Bone marrow (tissue), 2 donors: ENCODE measurements at regions not wholly inside any gene's neighbourhood (a gene's known extent, or its start where the extent isn't known, plus 50 kb on each side); places are given as distances from the start of the nearest gene placed in this dataset.

ENCODE experiments used
- DNase-seq, 2 donors: peaks; one replicate each; lab custom pipeline; 2025; lab: John Stamatoyannopoulos, UW

- DNase-seq, result no peak
These were observed 66.1 kb downstream of the LEPR start for GRCh38 chr1:65486613-65487012.

GRCh38 chr1:65489481-65489880, 69.0 kb downstream of the LEPR start:
- DNase-seq, result no peak

DNA sequence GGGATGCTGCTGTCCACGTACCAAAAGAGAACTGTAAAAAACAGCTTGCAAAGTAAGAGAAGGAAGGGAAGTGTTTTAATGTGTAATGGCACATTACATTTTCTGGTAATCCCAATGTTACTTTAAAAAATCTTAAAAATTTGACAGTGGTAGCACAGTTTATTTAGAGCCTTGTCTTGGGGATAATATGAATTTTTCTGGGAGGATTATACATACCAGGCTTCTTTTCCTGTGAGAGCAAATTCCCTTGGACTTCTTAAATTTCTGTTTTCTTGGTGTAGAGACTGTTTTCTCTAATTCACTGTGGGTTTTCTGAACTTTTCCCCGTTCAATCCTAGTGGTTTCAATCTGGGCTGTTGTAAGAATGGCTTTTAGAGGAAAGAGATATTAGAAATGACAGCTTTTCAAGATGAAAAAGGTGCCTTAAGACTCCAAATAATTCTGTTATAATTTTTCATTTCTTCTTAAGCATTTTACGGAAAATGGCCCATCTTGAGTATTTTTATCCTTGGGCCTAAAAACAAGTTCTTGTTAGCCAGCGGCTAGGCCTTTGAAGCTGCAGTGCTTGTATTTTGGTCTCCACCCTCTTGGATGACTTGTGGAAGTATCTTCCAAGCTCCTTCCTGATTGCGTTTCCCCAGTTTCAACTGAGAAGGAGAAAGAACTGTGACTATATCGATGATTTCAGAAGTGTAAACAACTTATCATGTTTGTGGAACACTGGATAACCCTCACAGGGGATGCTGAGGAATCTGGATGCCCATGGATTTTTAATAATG, 70.0 kb downstream of the LEPR start:
- DNase-seq, result no peak

- no peak for DNase-seq
These were observed 71.0 kb downstream of the LEPR start for GRCh38 chr1:65491472-65491871.

DNA sequence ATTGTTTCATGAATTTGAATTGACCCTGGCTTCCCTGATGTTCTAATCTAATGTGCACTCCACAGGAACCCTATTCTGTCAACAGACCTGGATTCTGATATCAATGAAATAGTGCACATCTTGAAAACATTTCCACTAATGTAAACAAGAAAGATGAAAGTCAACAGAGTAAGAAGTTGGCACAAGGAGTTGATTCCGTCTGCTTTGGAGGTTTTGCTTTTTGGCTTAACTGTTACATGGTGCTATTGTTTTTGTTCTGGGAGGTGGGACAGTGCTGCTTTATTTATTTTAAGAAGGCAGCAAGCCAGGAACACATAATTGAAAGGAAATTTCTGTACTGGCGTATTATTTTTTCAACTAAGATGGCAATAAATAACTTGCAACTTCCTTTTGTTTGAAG, 73.3 kb downstream of the LEPR start:
- DNase-seq, result no peak

DNA sequence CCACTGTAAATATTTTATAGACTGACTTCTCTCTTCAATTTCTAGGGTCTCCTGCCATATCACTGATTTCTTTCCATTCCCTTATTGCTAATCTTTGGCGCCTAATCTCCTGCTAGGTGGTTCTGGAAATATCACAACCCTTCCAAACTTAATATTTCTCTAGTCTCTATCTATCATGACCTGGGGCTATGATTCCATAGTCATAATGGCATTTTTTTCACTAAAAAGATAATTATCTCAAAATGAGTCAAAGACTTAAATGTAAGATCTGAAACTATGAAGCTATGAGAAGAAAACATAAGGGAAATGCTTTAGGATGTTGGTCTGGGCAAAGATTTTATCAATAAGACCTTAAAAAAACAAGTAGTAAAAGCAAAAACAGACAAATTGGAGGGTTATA, 74.2 kb downstream of the LEPR start:
- DNase-seq, result no peak

- DNase-seq, result no peak
These were observed 74.7 kb downstream of the LEPR start for GRCh38 chr1:65495137-65495536.

DNA sequence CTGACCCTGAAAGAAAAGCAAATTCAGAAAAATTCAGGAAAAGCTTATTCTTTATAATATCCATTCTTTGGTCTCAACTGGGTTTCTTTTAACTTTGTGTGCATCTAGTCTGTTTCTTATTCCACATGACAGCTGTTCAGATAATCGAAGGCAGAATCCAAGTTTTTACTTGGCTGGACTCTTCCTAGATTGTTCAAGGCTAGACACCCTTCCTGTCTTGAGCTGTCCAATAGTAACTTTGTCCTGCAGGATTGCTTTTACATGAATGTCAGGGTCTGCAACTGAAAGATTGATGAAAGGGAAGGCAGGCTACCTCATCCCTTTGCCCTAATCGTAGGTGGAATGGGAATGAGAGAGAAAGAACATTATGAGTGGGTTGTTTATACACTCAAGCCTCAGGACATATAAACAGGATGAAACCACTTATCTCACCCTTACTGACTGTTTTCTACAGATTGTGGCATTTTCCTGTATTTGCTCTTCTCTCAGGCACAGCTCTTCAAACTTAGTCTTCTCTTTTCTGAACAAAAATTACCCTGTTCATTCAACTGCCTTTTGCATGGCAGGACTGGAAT, 76.9 kb downstream of the LEPR start:
- no peak for DNase-seq

GRCh38 chr1:65503427-65503826, 83.0 kb downstream of the LEPR start:
- no peak for DNase-seq

- no peak for DNase-seq
These were observed 83.8 kb downstream of the LEPR start for GRCh38 chr1:65504263-65504662.

DNA sequence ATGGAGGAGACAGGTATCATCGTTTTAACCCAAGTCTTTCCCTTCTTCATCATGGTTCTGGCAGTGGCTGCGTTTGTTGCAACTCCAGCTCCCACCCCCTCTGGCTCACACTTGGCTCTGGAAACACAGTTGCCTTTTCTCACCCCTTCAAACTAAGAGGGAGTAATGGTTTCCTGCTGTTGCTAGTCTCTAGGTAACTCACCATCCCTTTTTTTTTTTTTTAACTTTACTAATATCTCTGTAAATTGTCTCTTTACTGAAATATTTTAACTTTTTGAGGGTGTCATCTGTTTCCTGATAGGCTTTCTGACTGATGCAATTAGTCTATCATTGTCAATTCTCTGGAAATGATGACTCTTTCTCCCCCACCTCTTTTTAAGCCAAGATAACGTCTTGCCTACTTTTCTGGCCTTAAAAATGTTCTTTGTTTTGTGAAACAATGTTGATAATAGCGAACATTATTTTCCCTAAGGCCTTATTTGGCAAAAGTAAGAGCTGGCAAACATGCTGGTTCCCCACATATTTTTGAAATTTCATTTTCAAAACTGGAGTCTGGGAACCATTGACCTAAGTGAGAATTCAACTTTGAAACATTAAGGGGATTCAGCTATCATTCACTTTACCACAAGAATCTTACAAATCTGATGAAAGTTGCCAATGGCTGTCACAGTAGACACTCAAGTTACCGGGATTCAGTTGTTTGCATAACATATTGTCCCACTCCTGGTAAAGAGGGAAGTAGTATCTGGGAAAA, 85.3 kb downstream of the LEPR start:
- no peak for DNase-seq

DNA sequence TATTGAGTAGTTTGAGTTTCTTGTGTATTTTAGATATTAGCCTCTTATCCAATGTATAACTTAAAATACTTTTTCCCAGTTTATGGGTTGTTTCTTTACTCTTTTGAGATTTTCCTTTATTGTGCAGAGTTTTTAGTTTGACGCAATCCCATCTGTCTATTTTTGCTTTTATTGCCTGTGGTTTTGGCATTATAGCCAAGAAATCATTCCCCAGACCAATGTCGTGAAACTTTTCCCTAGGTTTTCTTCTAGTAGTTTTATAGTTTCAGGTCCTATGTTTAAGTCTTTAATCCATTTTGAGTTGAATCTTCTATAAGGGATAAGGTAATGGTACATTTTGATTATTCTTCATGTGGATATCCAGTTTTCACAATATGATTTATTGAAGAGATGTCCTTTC, 87.6 kb downstream of the LEPR start:
- DNase-seq, result no peak

DNA sequence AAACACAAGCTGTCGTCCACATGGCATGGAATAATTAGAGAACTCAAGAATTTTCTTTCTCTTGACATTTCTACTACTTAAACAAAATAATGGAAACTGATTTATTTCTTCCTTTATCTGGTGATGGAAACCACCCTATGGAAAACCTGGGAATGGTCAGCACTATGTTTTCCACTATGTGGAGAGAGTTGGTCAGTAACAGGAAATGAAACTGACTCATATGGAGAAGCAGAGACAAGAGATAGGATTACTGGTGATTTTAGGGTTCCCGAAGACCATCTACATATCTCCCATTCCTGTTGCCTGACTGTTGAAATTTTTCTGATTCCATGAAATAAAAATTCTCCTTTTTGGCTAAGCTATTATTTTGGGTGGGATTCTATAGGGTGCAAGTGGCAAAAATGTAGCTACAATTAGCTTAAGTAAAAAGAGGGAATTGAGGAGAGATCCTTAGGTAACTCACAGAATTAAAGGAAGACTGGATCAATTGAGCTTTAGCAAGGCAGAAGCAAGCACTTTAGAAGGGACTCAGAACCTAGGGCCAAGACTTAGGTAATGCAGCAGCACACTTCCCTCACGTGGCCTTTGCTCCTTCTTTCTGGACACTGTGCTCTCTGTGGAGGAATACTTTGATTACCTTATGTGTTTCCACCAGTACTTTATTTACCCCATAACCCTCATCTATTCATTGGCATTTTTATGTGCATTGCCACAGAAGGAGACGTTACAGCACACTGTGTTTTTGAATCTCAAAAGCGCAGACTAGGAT, 89.6 kb downstream of the LEPR start:
- DNase-seq, result no peak

DNA sequence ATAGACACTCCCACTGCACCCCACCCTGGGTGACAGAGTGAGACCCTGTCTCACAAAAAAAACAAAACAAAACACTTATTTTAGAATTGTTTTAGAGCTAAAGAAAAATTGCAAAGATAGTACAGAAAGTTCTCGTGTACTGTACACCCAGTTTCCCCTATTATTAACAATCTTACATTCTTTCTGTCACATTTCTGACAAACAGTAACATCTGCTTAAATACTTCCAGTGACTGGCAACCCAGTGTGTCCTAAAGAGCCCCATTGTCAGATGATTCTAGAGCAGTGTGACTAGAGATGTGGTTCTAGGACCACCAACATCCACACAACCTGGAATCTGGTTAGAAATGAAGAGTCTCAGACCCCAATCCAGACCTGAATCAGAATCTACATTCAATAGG, 90.5 kb downstream of the LEPR start:
- no peak for DNase-seq

DNA sequence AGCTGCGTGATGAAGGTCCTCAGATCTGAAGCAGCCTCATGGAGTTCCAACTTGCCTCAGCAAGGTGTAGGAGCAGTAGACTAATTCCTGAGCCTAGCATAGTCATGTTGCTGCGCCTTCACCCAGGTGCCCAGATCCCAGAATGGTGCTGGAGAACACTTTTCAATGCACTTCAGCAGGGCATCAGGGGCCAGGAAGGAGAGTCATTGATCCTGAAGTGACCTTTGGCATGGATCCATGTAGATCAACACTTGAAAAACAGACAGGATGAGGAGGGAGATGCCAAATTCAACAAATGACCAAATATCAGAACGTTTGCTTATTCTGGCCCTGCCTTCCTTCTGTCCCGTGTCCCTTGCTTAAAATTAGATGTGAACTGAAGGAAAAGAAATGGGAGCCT, 91.9 kb downstream of the LEPR start:
- no peak for DNase-seq

GRCh38 chr1:65512967-65513780, 92.7 kb downstream of the LEPR start:
- DNase-seq, result no peak

GRCh38 chr1:65514041-65514440, 93.6 kb downstream of the LEPR start:
- DNase-seq, result no peak

GRCh38 chr1:65524931-65525265, 104.4 kb downstream of the LEPR start:
- no peak for DNase-seq

GRCh38 chr1:65525266-65526048, 105.0 kb downstream of the LEPR start:
- DNase-seq, result no peak

GRCh38 chr1:65526049-65526556, 105.6 kb downstream of the LEPR start:
- no peak for DNase-seq

GRCh38 chr1:65527190-65527589, 106.7 kb downstream of the LEPR start:
- DNase-seq, result no peak
